HepG2 (cell line): ENCODE measurements at regions not wholly inside any gene's neighbourhood (a gene's known extent, or its start where the extent isn't known, plus 50 kb on each side); places are given as distances from the start of the nearest gene placed in this dataset.

Source experiments
- ATAC-seq: fragments of 200-7000 bp; cut with Tn5 transposase; 3 replicates; pipeline ENCODE4 v1.9.1; 2020; ENCODE audit warnings: mild to moderate bottlenecking, moderate library complexity
- BruUV-seq: library from RNA; stranded (reverse); fragments of 400-500 nt; replicated peaks from 2 replicates; lab custom pipeline; 2021; lab: Mats Ljungman, UMichigan
- CTCF ChIA-PET: fragments of 300-600 bp; formaldehyde crosslinking; extraction: SDS; loops from one replicate; lab custom pipeline; 2021; ENCODE audit warnings: low total read pairs, inconsistent platforms, low intra/inter-chr PET ratio; lab: Yijun Ruan, JAX
- POLR2A ChIA-PET: fragments of 350-600 bp; sonication (Branson Sonifier 250); formaldehyde crosslinking; loops from one replicate; lab custom pipeline; 2020; ENCODE audit warnings: antibody characterized with exemption, inconsistent platforms; lab: Yijun Ruan, JAX
- DNase-seq: peaks from one replicate; pipeline ENCODE4 v3.0.0-alpha.2; 2015; ENCODE audit warnings: low spot score
- FAIRE-seq: peaks from 3 replicates; lab custom pipeline; 2011; peaks lifted over from hg19 to GRCh38; lab: Jason Lieb, UNC
- H2AFZ ChIP-seq: one replicate; pipeline ENCODE4 v1.6.1; 2011; ENCODE audit warnings: low read length, inconsistent platforms
- H3K27ac ChIP-seq: fragments of 300-600 bp; 3 replicates; pipeline ENCODE4 v1.8.0; 2011; ENCODE audit warnings: mixed run types, mild to moderate bottlenecking, mixed read lengths, low read length, inconsistent platforms; ENCODE audit not compliant: insufficient read depth; ENCODE audit errors: extremely low read length
- H3K27me3 ChIP-seq, 2 experiments: fragments of 200-600 bp in 1 of 2; 2 replicates in 1 of 2; 3 replicates in 1 of 2; pipeline versions ENCODE4 v1.6.0 to v1.8.0; 2011; ENCODE audit warnings: low read length in 2 of 2, mild to moderate bottlenecking in 2 of 2, moderate library complexity in 2 of 2, inconsistent platforms in 1 of 2; ENCODE audit not compliant: insufficient read depth in 2 of 2, control insufficient read depth in 1 of 2
- H3K36me3 ChIP-seq, 2 experiments: fragments of 200-600 bp in 1 of 2; replicated peaks in 1 of 2; 2 replicates in 1 of 2; 3 replicates in 1 of 2; pipeline versions ENCODE4 v1.5.1 to v1.8.0; 2011; ENCODE audit warnings: low read length in 2 of 2, inconsistent platforms in 1 of 2; ENCODE audit not compliant: insufficient read depth in 2 of 2, control insufficient read depth in 1 of 2
- H3K4me1 ChIP-seq: 2 replicates; pipeline ENCODE4 v1.5.1; 2012; ENCODE audit warnings: low read length, inconsistent platforms; ENCODE audit not compliant: insufficient read depth
- H3K4me2 ChIP-seq: 2 replicates; pipeline ENCODE4 v1.6.0; 2011; ENCODE audit warnings: low read depth, low read length, inconsistent platforms
- H3K4me3 ChIP-seq, 3 experiments: fragments of 200-600 bp in 1 of 3; sonication (generic), shearing (Covaris generic) in 1 of 3; replicated peaks in 1 of 3; 2 replicates each; pipeline ENCODE4 v1.5.1; 2011 to 2016; ENCODE audit warnings: low read length in 3 of 3, inconsistent platforms in 2 of 3, low read depth in 2 of 3, mild to moderate bottlenecking in 2 of 3, control low read depth in 1 of 3, mixed read lengths in 1 of 3; ENCODE audit not compliant: insufficient read depth in 1 of 3
- H3K79me2 ChIP-seq: one replicate; pipeline ENCODE4 v1.6.1; 2011; ENCODE audit warnings: low read length, inconsistent platforms; ENCODE audit not compliant: insufficient read depth
- H3K9ac ChIP-seq: 2 replicates; pipeline ENCODE4 v1.6.0; 2011; ENCODE audit warnings: mild to moderate bottlenecking, low read depth, low read length, inconsistent platforms; ENCODE audit not compliant: insufficient read depth
- H3K9me3 ChIP-seq: 2 replicates; pipeline ENCODE4 v1.5.1; 2012; ENCODE audit warnings: mild to moderate bottlenecking, low read length
- H4K20me1 ChIP-seq: 2 replicates; pipeline ENCODE4 v1.6.0; 2011; ENCODE audit warnings: inconsistent platforms, mild to moderate bottlenecking, low read length, moderate library complexity; ENCODE audit not compliant: insufficient read depth
- BCL3 ChIP-seq: sonication (generic); formaldehyde crosslinking; IDR thresholded peaks from 2 replicates; pipeline ENCODE4 v1.5.1; 2020; ENCODE audit warnings: mild to moderate bottlenecking, missing genetic modification reagents, moderate library complexity
- CEBPZ ChIP-seq: IDR thresholded peaks from 2 replicates; pipeline ENCODE4 v1.6.1; 2012; ENCODE audit warnings: low read length, improper control_type of control experiment
- GTF2F1 ChIP-seq: fragments of 150-350 bp; IDR thresholded peaks from 2 replicates; pipeline ENCODE4 v1.6.1; 2014; ENCODE audit warnings: low read length
- HMG20A ChIP-seq: IDR thresholded peaks from 2 replicates; pipeline ENCODE4 v1.6.1; 2016; ENCODE audit warnings: borderline replicate concordance
- POLR2AphosphoS5 ChIP-seq: IDR thresholded peaks from 2 replicates; pipeline ENCODE4 v1.6.1; 2012; ENCODE audit warnings: low read depth, low read length
- SMARCE1 ChIP-seq: fragments of 450-650 bp; IDR thresholded peaks from 2 replicates; pipeline ENCODE4 v1.6.1; 2017; ENCODE audit warnings: borderline replicate concordance
- SNAI1 ChIP-seq: sonication (generic); formaldehyde crosslinking; IDR thresholded peaks from 2 replicates; pipeline ENCODE4 v1.5.0; 2020; ENCODE audit warnings: mild to moderate bottlenecking, missing genetic modification reagents, borderline replicate concordance
- U2AF2 ChIP-seq: fragments of 200-400 bp; formaldehyde crosslinking; IDR thresholded peaks from 2 replicates; pipeline ENCODE4 v1.6.1; 2017; ENCODE audit warnings: low read depth, mild to moderate bottlenecking, low read length
- ZBTB20 ChIP-seq: sonication (generic); formaldehyde crosslinking; IDR thresholded peaks from 2 replicates; pipeline ENCODE4 v1.8.1; 2023; ENCODE audit warnings: missing genetic modification reagents, low read depth, mild to moderate bottlenecking, borderline replicate concordance
- ZNF296 ChIP-seq: sonication (generic); formaldehyde crosslinking; conservative IDR thresholded peaks from 2 replicates; pipeline ENCODE4 v1.5.0; 2020; ENCODE audit warnings: mild to moderate bottlenecking, missing genetic modification reagents
- ZNF598 ChIP-seq: sonication (generic); formaldehyde crosslinking; IDR thresholded peaks from 2 replicates; pipeline ENCODE4 v1.5.1; 2020; ENCODE audit warnings: mild to moderate bottlenecking, missing genetic modification reagents, borderline replicate concordance
- WGBS: methylation state at CpG from one replicate; pipeline ENCODE4 v1.1.6; 2017; ENCODE audit warnings: low lambda C conversion rate; 5-methylcytosine and 5-hydroxymethylcytosine counted together
- in situ Hi-C: cut with HindIII; loops from 2 replicates; pipeline ENCODE4 v1.10.0; 2017; ENCODE audit warnings: low pct_unique_long_range_greater_than_20kb; ENCODE audit not compliant: extremely low pct_ligation_motif_present
- intact Hi-C: fragments of 100-400 bp; cut with micrococcal nuclease; formaldehyde crosslinking; loops from one replicate; pipeline ENCODE4 v1.10.0; 2022; ENCODE audit not compliant: unreplicated experiment

GRCh38 chr9:81868145-81868544, 60.1 kb upstream of the SPATA31D4 start:
- TF ChIP-seq ZNF598 (CRISPR knock-in tag) (no peak), POLR2AphosphoS5 (no peak), U2AF2 (no peak), CEBPZ (no peak), HMG20A (CRISPR knock-in tag) (no peak), BCL3 (no peak), SNAI1 (CRISPR knock-in tag) (no peak), ZBTB20 (no peak), ZNF296 (CRISPR knock-in tag) (no peak), GTF2F1 (no peak), SMARCE1 (no peak)
- Histone ChIP-seq H3K4me1 (no peaks in the 10 kb centered on the region), H3K79me2 (no peaks in the 10 kb centered on the region), H3K36me3 (no peaks in the 10 kb centered on the region), H2AFZ (no peak overlapping the region), H3K9ac (no peak overlapping the region), H4K20me1 (no peaks in the 10 kb centered on the region), H3K27me3 (no peaks in the 10 kb centered on the region), H3K27ac (no peak overlapping the region), H3K9me3 (no peaks in the 10 kb centered on the region), H3K4me2 (no peak overlapping the region), H3K4me3 (no peak overlapping the region)
- ATAC-seq = no peak
- CTCF ChIA-PET = no interaction called here
- intact Hi-C loops = no loop called here
- no peak for DNase-seq
- WGBS = 17% methylated on average over 2 of the region's 3 CpGs
- POLR2A ChIA-PET = no interaction called here
- no peak for FAIRE-seq
- in situ Hi-C loops = no loop called here
- BruUV-seq = no TSS peak
